Stomach (tissue), 4 donors: ENCODE measurements at regions not wholly inside any gene's neighbourhood (a gene's known extent, or its start where the extent isn't known, plus 50 kb on each side); places are given as distances from the start of the nearest gene placed in this dataset.

Source experiments
- CTCF ChIP-seq, 7 experiments: fragments of 450-650 bp in 4 of 7; fragments of 200-600 bp in 3 of 7; sonication (generic) in 3 of 7; IDR thresholded peaks; one replicate each; pipeline ENCODE4 v1.5.1; 2016 to 2019; ENCODE audit warnings: antibody characterized with exemption in 7 of 7, control low read depth in 2 of 7, mild to moderate bottlenecking in 1 of 7
- POLR2A ChIP-seq, 4 donors: fragments of 450-650 bp; IDR thresholded peaks; one replicate each; pipeline ENCODE4 v1.6.1; 2016; ENCODE audit warnings: antibody characterized with exemption in 4 of 4, control low read depth in 2 of 4, mild to moderate bottlenecking in 1 of 4, moderate library complexity in 1 of 4

GRCh38 chr14:84028080-84028604 is 1501.8 kb upstream of the FLRT2 start:
- no peak for TF ChIP-seq CTCF (IDR thresholded peaks at IDR 0.05)
- TF ChIP-seq POLR2A (IDR thresholded peaks at IDR 0.05), result no peak
